NB4 (cell line): ENCODE measurements at regions not wholly inside any gene's neighbourhood (a gene's known extent, or its start where the extent isn't known, plus 50 kb on each side); places are given as distances from the start of the nearest gene placed in this dataset.

ENCODE experiments used
- CTCF ChIP-seq: IDR thresholded peaks from one replicate; pipeline ENCODE4 v1.5.1; 2012; ENCODE audit warnings: low read depth, low read length
- MAX ChIP-seq: IDR thresholded peaks from 2 replicates; pipeline ENCODE4 v1.6.1; 2011; ENCODE audit warnings: low read depth, low read length
- MYC ChIP-seq: IDR thresholded peaks from 2 replicates; pipeline ENCODE4 v1.6.1; 2011; ENCODE audit warnings: low read depth, low read length
- POLR2A ChIP-seq: IDR thresholded peaks from 2 replicates; pipeline ENCODE4 v1.6.1; 2011; ENCODE audit warnings: mild to moderate bottlenecking; ENCODE audit not compliant: insufficient read length; ENCODE audit errors: extremely low read depth

- TF ChIP-seq MAX (no peak), CTCF (no peak), POLR2A (no peak), MYC (no peak)
These were observed 1239.5 kb upstream of the ZEB2 start for GRCh38 chr2:145759228-145759915.
